Astrocyte (in vitro differentiated cells and primary cell): ENCODE measurements at regions not wholly inside any gene's neighbourhood (a gene's known extent, or its start where the extent isn't known, plus 50 kb on each side); places are given as distances from the start of the nearest gene placed in this dataset.

Experiments used
- CTCF ChIP-seq: IDR thresholded peaks from 2 replicates; pipeline ENCODE4 v1.5.1; 2011; ENCODE audit warnings: low read depth, mild to moderate bottlenecking, inconsistent platforms, low read length, moderate library complexity; ENCODE audit not compliant: insufficient read depth
- EZH2 ChIP-seq: IDR thresholded peaks from 2 replicates; pipeline ENCODE4 v1.6.1; 2012; ENCODE audit warnings: mild to moderate bottlenecking, low read length, inconsistent platforms; ENCODE audit not compliant: insufficient read depth

- TF ChIP-seq CTCF (no peak), EZH2 (no peak)
Measured at GRCh38 chr5:74560245-74560644, 80.3 kb downstream of the ENC1 start.
